Ishikawa (cell line): ENCODE measurements at regions not wholly inside any gene's neighbourhood (a gene's known extent, or its start where the extent isn't known, plus 50 kb on each side); places are given as distances from the start of the nearest gene placed in this dataset.
A peak's percentile ranks its signal among the peaks of the same experiment; 100 is the strongest.

Experiments used
- CREB1 ChIP-seq: IDR thresholded peaks from 2 replicates; pipeline ENCODE4 v1.6.1; 2012; ENCODE audit warnings: low read depth
- EGR1 ChIP-seq: IDR thresholded peaks from 2 replicates; pipeline ENCODE4 v1.6.1; 2012
- EP300 ChIP-seq: IDR thresholded peaks from 2 replicates; pipeline ENCODE4 v1.6.1; 2012; ENCODE audit warnings: borderline replicate concordance
- FOXM1 ChIP-seq: IDR thresholded peaks from 2 replicates; pipeline ENCODE4 v1.6.1; 2012; ENCODE audit warnings: low read depth, borderline replicate concordance
- MAX ChIP-seq: IDR thresholded peaks from 2 replicates; pipeline ENCODE4 v1.6.1; 2012
- TAF1 ChIP-seq: IDR thresholded peaks from 2 replicates; pipeline ENCODE4 v1.6.1; 2012; ENCODE audit warnings: low read depth, mild to moderate bottlenecking
- TCF12 ChIP-seq: IDR thresholded peaks from 2 replicates; pipeline ENCODE4 v1.6.1; 2012; ENCODE audit warnings: low read depth
- USF1 ChIP-seq: IDR thresholded peaks from 2 replicates; pipeline ENCODE4 v1.6.1; 2012

DNA sequence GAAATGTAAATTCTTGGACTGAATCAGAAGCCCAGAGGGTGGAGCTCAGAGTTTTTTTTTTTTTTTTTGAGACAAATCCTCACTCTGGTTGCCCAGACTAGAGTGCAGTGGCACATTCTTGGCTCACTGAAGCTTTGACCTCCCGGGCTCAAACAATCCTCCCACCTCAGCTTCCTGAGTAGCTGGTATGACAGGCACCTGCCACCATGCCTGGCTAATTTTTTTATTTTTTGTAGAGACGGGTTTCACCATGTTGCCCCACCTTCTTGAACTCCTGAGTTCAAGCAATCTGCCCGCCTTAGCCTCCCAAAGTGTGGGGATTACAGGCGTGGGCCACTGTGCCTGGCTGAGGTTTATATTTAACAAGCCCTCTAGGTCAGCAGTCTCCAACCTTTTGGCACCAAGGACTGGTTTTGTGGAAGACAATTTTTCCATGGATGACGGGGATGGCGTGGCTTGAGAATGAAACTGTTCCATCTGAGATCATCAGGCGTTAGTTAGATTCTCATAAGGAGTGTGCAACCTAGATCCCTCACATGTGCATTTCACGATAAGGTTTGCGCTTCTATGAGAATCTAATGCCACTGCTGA lies 76.7 kb downstream of the FHIP1A start:
- no peak for TF ChIP-seq CREB1
- TF ChIP-seq TAF1, result peak; percentile 24; the same call in 1 of the 2 replicates
- peak; percentile 79 for TF ChIP-seq FOXM1
- TF ChIP-seq MAX, result peak; percentile 65
- peak; percentile 89 for TF ChIP-seq TCF12
- peak; percentile 42; the same call in 1 of the 2 replicates for TF ChIP-seq USF1
- TF ChIP-seq EP300, result peak; percentile 85
- TF ChIP-seq EGR1, result no peak
